ENCODE measurements at regions not wholly inside any gene's neighbourhood (a gene's known extent, or its start where the extent isn't known, plus 50 kb on each side); places are given as distances from the start of the nearest gene placed in this dataset.

DNA sequence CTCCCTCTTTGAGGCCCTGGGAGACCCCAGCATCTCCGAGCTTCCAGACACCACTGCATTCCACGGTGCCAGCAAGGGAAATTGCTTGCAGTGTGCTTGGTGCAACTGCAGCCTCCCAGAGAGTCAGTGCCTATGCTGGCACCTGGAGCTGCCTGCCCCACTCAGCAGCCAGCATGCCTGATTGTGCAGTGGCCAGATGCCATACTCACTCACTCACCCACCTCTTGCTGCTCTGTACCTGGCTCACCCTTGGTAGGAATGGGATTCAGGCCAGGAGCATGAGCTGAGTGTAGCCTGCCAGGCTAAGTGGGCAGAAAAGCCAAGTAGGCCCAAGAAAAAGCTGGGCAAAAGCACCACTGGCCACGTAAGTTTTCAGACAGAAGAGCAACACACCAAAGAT lies 651.4 kb downstream of the GABRG1 start:
- TF ChIP-seq, protein P1, sequence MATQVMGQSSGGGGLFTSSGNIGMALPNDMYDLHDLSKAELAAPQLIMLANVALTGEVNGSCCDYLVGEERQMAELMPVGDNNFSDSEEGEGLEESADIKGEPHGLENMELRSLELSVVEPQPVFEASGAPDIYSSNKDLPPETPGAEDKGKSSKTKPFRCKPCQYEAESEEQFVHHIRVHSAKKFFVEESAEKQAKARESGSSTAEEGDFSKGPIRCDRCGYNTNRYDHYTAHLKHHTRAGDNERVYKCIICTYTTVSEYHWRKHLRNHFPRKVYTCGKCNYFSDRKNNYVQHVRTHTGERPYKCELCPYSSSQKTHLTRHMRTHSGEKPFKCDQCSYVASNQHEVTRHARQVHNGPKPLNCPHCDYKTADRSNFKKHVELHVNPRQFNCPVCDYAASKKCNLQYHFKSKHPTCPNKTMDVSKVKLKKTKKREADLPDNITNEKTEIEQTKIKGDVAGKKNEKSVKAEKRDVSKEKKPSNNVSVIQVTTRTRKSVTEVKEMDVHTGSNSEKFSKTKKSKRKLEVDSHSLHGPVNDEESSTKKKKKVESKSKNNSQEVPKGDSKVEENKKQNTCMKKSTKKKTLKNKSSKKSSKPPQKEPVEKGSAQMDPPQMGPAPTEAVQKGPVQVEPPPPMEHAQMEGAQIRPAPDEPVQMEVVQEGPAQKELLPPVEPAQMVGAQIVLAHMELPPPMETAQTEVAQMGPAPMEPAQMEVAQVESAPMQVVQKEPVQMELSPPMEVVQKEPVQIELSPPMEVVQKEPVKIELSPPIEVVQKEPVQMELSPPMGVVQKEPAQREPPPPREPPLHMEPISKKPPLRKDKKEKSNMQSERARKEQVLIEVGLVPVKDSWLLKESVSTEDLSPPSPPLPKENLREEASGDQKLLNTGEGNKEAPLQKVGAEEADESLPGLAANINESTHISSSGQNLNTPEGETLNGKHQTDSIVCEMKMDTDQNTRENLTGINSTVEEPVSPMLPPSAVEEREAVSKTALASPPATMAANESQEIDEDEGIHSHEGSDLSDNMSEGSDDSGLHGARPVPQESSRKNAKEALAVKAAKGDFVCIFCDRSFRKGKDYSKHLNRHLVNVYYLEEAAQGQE (IDR thresholded peaks at IDR 0.05; ENCODE audit: low read depth), result no peak
- TF ChIP-seq EP300 (IDR thresholded peaks at IDR 0.05; ENCODE audit: borderline replicate concordance), result no peak
- TF ChIP-seq, protein P2, sequence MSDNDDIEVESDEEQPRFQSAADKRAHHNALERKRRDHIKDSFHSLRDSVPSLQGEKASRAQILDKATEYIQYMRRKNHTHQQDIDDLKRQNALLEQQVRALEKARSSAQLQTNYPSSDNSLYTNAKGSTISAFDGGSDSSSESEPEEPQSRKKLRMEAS (IDR thresholded peaks at IDR 0.05), result no peak
- TF ChIP-seq YY1 (IDR thresholded peaks at IDR 0.05; ENCODE audit: low read depth), result no peak
- TF ChIP-seq TAF1 (IDR thresholded peaks at IDR 0.05; ENCODE audit: low read depth), result no peak
- no peak for TF ChIP-seq RAD21 (IDR thresholded peaks at IDR 0.05; ENCODE audit: low read depth)
- no peak for TF ChIP-seq CREB1 (IDR thresholded peaks at IDR 0.05; ENCODE audit: low read depth)
- TF ChIP-seq TCF12 (IDR thresholded peaks at IDR 0.05; ENCODE audit: low read depth), result no peak

Measured in Ishikawa (cell line).